Effector memory CD4-positive, alpha-beta T cell (primary cell): ENCODE measurements at regions not wholly inside any gene's neighbourhood (a gene's known extent, or its start where the extent isn't known, plus 50 kb on each side); places are given as distances from the start of the nearest gene placed in this dataset.

Experiments used
- DNase-seq, 3 donors: peaks; one replicate each; pipeline ENCODE4 v3.0.0-alpha.2; 2020
- H3K27ac ChIP-seq: 2 replicates; pipeline ENCODE4 v1.7.0; 2013; ENCODE audit warnings: mild to moderate bottlenecking, low read length, moderate library complexity; ENCODE audit not compliant: insufficient read depth, poor library complexity, severe bottlenecking
- H3K27me3 ChIP-seq: replicated peaks from 2 replicates; pipeline ENCODE4 v1.7.0; 2013; ENCODE audit warnings: mild to moderate bottlenecking, low read length; ENCODE audit not compliant: insufficient read depth, control insufficient read depth, poor library complexity, severe bottlenecking
- H3K36me3 ChIP-seq: 2 replicates; pipeline ENCODE4 v1.7.0; 2013; ENCODE audit warnings: mild to moderate bottlenecking, low read length, moderate library complexity; ENCODE audit not compliant: control insufficient read depth, insufficient read depth
- H3K4me1 ChIP-seq: 2 replicates; pipeline ENCODE4 v1.7.0; 2013; ENCODE audit warnings: low read length, mild to moderate bottlenecking; ENCODE audit not compliant: control insufficient read depth, insufficient read depth, poor library complexity, severe bottlenecking
- H3K4me3 ChIP-seq: 2 replicates; pipeline ENCODE4 v1.7.0; 2013; ENCODE audit warnings: low read length, low read depth, mild to moderate bottlenecking; ENCODE audit not compliant: insufficient read depth, poor library complexity, severe bottlenecking
- H3K9me3 ChIP-seq: 2 replicates; pipeline ENCODE4 v1.7.0; 2013; ENCODE audit warnings: mild to moderate bottlenecking, low read length, moderate library complexity; ENCODE audit not compliant: control insufficient read depth

DNA sequence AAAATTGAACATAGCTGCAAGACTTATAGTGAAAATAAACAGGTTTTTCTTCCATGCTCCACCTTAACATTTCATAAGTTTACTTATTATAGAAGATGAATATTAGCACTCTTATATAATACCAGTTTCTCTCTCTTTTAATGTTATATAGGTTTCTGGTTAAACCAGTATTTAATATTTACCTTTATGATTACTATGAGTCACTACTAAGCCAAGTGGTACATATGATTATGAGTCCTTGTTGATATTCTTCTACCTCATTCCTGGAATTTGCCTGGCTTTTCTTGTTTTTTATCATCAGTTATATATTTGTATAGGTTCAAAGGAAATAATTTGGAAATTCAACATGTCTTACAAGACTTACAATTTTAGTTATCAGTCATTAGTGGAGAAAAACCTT lies 89.9 kb upstream of the MAOA start:
- Histone ChIP-seq H3K36me3 (no peaks in the 10 kb centered on the region), H3K4me1 (no peaks in the 10 kb centered on the region), H3K27ac (no peak overlapping the region), H3K4me3 (no peak overlapping the region), H3K27me3 (no peaks in the 10 kb centered on the region), H3K9me3 (no peaks in the 10 kb centered on the region)
- no peak for DNase-seq

DNA sequence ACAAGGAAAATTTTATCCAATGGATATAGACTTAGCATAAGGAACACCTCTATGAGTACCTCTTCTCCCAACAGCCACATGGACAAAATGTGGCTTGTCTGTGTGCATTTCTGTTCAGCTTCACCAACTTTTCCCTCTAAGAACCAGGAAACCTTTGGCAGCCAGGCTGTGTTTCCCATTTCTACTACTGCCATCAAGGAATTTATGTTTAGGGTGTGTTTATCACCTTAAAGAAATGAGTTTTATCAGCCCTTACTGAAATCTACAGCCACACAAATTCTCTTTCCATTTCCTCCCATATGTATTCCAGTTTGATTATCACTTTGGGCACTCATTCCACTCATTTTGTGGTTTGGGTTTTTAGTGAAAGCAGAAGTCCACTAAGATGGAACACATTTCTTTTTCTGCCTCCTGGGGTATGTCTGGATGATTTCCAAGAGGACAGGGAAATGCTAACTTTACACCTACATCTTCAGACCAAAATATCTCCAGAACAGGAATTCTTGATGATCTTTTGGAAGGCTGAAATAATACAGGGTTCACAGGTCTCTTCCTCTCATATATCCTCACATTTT lies 82.6 kb upstream of the MAOA start:
- Histone ChIP-seq H3K36me3 (no peaks in the 10 kb centered on the region), H3K27ac (no peak overlapping the region), H3K27me3 (no peaks in the 10 kb centered on the region), H3K4me3 (no peak overlapping the region), H3K4me1 (no peaks in the 10 kb centered on the region), H3K9me3 (no peaks in the 10 kb centered on the region)
- DNase-seq: no peak

DNA sequence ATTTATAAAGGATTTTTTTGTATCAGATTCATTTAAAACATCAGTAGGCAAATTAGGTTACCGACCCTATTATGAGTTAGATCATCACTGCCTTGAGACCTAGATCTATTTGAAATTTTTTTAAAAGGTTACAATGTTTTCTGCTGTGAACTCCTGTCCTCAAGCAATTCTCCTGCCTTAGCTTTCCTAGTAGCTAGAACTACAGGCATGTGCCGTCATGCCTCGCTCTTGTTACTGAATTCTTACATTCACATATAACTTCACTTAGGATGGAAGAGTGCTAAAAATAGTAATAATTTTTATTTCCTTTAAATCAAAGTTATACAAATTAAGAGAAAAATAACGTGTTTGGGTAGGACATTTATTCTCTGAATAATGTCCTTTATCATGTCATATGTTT lies 75.5 kb upstream of the MAOA start:
- no peak overlapping the region for H3K27ac ChIP-seq
- no peak overlapping the region for H3K4me3 ChIP-seq
- H3K4me1 ChIP-seq: no peaks in the 10 kb centered on the region
- no peak for DNase-seq
- H3K36me3 ChIP-seq: no peaks in the 10 kb centered on the region
- H3K9me3 ChIP-seq: no peaks in the 10 kb centered on the region
- no peaks in the 10 kb centered on the region for H3K27me3 ChIP-seq

DNA sequence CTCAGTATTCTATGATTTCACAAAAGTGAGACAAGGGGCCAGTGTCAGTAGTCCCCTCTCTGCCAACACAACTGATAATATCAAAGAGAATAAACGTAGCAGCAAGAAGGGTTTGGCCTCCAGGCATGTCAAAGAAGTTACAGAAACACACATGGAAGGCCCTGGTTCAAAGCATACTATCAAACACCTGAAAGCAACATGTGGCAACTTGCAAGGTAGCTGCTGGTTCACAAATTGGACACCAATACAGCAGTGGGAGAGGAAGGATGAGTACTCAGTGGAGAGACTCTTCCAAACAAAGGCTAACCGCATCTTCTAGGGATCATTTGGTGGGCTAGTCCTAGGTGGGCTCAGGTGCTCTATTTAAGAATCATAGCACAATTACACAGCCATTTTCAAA lies 74.9 kb upstream of the MAOA start:
- H3K4me1 ChIP-seq: no peaks in the 10 kb centered on the region
- H3K4me3 ChIP-seq: no peak overlapping the region
- no peaks in the 10 kb centered on the region for H3K36me3 ChIP-seq
- H3K27ac ChIP-seq: no peak overlapping the region
- no peak for DNase-seq
- H3K9me3 ChIP-seq: no peaks in the 10 kb centered on the region
- H3K27me3 ChIP-seq: no peaks in the 10 kb centered on the region

DNA sequence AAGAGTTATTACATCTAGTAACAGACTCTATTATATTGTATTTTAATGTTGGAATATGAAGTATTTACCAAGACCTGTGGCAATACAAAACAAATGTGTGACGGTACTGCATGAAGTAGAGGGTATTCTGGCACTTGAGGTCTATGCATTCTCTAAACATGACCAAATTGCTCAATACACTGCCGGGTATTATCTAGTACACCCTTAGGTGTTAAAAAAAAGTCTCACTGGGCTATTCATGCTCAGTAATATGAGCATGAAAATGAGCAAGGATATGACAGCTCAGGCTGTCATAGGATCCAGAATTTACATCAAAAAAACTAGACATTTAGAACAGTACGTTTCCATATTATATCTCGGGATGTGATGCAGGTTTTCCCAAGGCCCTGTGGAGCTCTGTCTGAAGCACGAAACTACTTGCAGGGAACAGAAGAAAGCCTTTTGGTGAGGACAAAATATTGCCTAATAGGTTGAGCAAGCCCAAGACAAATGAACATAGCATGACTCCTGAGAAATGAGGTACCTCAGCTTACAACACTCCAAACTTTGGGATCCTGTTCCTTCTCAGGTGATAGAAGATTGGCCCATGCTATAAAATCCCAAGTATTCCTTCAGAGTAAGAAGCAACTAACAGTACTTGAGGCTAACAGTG lies 74.1 kb upstream of the MAOA start:
- no peaks in the 10 kb centered on the region for H3K4me1 ChIP-seq
- H3K9me3 ChIP-seq: no peaks in the 10 kb centered on the region
- DNase-seq: no peak
- no peak overlapping the region for H3K27ac ChIP-seq
- no peaks in the 10 kb centered on the region for H3K36me3 ChIP-seq
- H3K27me3 ChIP-seq: no peaks in the 10 kb centered on the region
- no peak overlapping the region for H3K4me3 ChIP-seq

DNA sequence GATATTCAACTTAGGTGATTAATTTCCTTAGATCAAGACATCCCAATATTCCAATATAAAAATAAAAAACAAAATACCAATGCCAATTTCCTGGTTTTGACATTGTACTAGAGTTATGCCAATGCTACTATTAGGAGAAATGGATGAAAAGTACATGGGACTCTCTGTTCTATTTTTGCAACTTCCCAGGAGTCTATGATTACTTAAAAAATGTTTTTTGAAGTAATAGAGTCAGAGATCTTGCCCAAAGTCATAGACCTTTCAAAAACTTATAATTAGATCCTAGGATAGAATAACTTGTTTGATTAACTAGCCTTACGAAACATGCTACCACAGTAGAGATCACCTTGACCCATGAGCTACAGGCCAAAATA lies 73.6 kb upstream of the MAOA start:
- Histone ChIP-seq H3K4me1 (no peaks in the 10 kb centered on the region), H3K9me3 (no peaks in the 10 kb centered on the region), H3K36me3 (no peaks in the 10 kb centered on the region), H3K4me3 (no peak overlapping the region), H3K27me3 (no peaks in the 10 kb centered on the region), H3K27ac (no peak overlapping the region)
- no peak for DNase-seq

DNA sequence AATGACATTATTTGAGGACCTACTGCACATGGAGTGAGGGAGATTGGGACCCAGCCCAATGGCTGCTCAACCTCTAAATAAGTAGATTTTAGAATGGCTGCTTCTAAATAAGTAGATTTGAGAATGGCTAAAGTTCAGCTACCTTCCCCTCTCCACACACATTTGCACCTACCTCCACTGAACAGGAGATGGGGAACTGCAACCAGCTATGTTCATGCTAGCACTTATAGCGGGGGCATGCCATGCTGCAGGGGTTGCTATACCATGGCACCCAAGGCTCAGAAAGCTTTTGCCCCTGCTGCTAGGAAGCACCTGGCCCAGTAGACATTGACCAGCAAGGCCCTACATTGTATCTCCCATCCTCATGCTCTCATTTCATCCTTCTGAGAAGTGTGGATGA lies 70.2 kb upstream of the MAOA start:
- no peak overlapping the region for H3K27ac ChIP-seq
- H3K36me3 ChIP-seq: no peaks in the 10 kb centered on the region
- DNase-seq: no peak
- no peaks in the 10 kb centered on the region for H3K27me3 ChIP-seq
- H3K4me1 ChIP-seq: no peaks in the 10 kb centered on the region
- H3K9me3 ChIP-seq: no peaks in the 10 kb centered on the region
- no peak overlapping the region for H3K4me3 ChIP-seq

DNA sequence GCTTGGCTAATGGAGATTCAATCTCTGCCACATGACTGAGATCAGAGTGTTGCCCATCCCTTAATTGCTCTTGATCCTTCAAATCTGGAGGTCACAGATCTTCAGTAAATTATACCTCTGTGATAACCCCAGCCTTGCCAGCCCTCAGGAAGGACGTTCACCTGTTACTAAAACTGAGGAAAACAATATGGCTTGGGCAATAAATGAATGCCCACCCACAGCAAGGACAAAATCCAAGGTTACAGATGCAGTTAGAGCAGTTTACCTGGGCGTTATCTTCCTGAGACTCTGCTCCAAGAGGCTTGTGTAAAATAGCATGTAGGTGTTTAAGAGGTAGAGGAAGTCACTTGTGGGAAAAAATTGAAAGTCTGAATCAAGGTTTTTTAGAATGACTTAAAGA lies 69.3 kb upstream of the MAOA start:
- no peaks in the 10 kb centered on the region for H3K36me3 ChIP-seq
- H3K4me3 ChIP-seq: no peak overlapping the region
- no peaks in the 10 kb centered on the region for H3K4me1 ChIP-seq
- H3K9me3 ChIP-seq: no peaks in the 10 kb centered on the region
- no peaks in the 10 kb centered on the region for H3K27me3 ChIP-seq
- DNase-seq: no peak
- H3K27ac ChIP-seq: no peak overlapping the region

DNA sequence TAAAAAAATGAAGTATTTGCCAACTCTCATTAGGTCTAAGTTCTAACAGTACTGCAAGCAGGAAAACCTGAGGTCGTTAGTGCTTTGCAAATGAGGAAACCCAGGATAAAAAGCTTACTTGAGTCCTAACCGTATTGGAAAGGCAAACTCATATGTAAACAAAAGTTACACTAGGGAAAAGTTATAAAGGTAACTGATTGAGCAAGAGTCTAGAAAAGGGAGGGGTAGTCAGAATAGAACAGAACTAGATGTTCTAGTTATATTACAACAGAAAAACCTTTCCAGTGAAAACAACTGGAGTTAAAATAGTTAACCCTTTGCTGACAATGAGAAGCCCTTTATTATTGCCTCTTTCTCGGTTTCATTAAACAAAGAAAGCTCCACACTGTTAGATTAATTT lies 66.4 kb upstream of the MAOA start:
- H3K9me3 ChIP-seq: no peaks in the 10 kb centered on the region
- no peak overlapping the region for H3K4me3 ChIP-seq
- no peak for DNase-seq
- no peaks in the 10 kb centered on the region for H3K36me3 ChIP-seq
- H3K27me3 ChIP-seq: no peaks in the 10 kb centered on the region
- no peaks in the 10 kb centered on the region for H3K4me1 ChIP-seq
- H3K27ac ChIP-seq: no peak overlapping the region

DNA sequence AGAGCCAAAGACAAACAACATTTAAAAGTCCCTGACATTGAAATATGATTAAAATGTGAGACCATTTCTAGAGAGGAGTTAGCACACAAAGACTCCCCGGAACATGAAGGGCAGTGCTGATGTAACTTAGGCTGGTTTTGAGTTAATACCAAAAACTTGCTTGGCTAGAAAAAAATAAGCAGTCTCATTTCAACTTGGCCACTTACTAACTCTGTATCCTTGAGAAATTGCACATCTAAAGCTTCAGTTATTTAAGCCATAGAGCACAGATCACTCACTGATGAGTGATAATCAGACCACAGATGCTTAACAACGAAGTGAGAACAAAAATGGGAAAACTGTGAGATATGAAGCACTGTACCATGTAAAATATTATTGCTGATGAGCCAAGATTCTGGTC lies 65.9 kb upstream of the MAOA start:
- DNase-seq: no peak
- Histone ChIP-seq H3K4me3 (no peak overlapping the region), H3K27ac (no peak overlapping the region), H3K9me3 (no peaks in the 10 kb centered on the region), H3K36me3 (no peaks in the 10 kb centered on the region), H3K4me1 (no peaks in the 10 kb centered on the region), H3K27me3 (no peaks in the 10 kb centered on the region)
